ENCODE measurements at regions not wholly inside any gene's neighbourhood (a gene's known extent, or its start where the extent isn't known, plus 50 kb on each side); places are given as distances from the start of the nearest gene placed in this dataset.

GRCh38 chr1:55848906-55849305 lies 633.7 kb upstream of the USP24 start:
- TF ChIP-seq CREM (CRISPR knock-in tag; IDR thresholded peaks at IDR 0.05), result no peak
- TF ChIP-seq CTCF (IDR thresholded peaks at IDR 0.05), result no peak
- no peak for TF ChIP-seq ZNF425 (CRISPR knock-in tag; conservative IDR thresholded peaks at IDR 0.05)
- no peak for TF ChIP-seq ATF3 (CRISPR knock-in tag; conservative IDR thresholded peaks at IDR 0.05)
- no peak for TF ChIP-seq FOXJ3 (CRISPR knock-in tag; IDR thresholded peaks at IDR 0.05; ENCODE audit: borderline replicate concordance)
- TF ChIP-seq SOX15 (CRISPR knock-in tag; IDR thresholded peaks at IDR 0.05), result no peak
- TF ChIP-seq CREB1 (CRISPR knock-in tag; IDR thresholded peaks at IDR 0.05), result no peak
- TF ChIP-seq ATF1 (CRISPR knock-in tag; IDR thresholded peaks at IDR 0.05), result no peak
- no peak for TF ChIP-seq NR2C2 (CRISPR knock-in tag; IDR thresholded peaks at IDR 0.05)
- no peak for TF ChIP-seq E2F4 (CRISPR knock-in tag; IDR thresholded peaks at IDR 0.05; ENCODE audit: borderline replicate concordance, low read depth)
- TF ChIP-seq ZNF121 (CRISPR knock-in tag; IDR thresholded peaks at IDR 0.05), result no peak
